HepG2 (cell line): ENCODE measurements at regions not wholly inside any gene's neighbourhood (a gene's known extent, or its start where the extent isn't known, plus 50 kb on each side); places are given as distances from the start of the nearest gene placed in this dataset.

ENCODE experiments used
- CENPX ChIP-seq: sonication (generic); formaldehyde crosslinking; IDR thresholded peaks from 2 replicates; pipeline ENCODE4 v1.9.0; 2021; ENCODE audit warnings: mild to moderate bottlenecking, missing genetic modification reagents, moderate library complexity
- CTCF ChIP-seq: sonication (generic); formaldehyde crosslinking; IDR thresholded peaks from 2 replicates; pipeline ENCODE4 v1.5.0; 2020; ENCODE audit warnings: mild to moderate bottlenecking, missing genetic modification reagents, moderate library complexity
- KDM1A ChIP-seq: IDR thresholded peaks from 2 replicates; pipeline ENCODE4 v1.6.1; 2016; ENCODE audit warnings: missing compliant biosample characterization
- MZF1 ChIP-seq: sonication (generic); formaldehyde crosslinking; IDR thresholded peaks from 2 replicates; pipeline ENCODE4 v1.8.1; 2023; ENCODE audit warnings: mild to moderate bottlenecking, missing genetic modification reagents, borderline replicate concordance
- NCOA1 ChIP-seq: sonication (generic); formaldehyde crosslinking; IDR thresholded peaks from 2 replicates; pipeline ENCODE4 v1.9.0; 2021; ENCODE audit warnings: missing genetic modification reagents
- RAD21 ChIP-seq: fragments of 450-650 bp; formaldehyde crosslinking; IDR thresholded peaks from 2 replicates; pipeline ENCODE4 v1.5.0; 2020; ENCODE audit warnings: mild to moderate bottlenecking
- ZBTB33 ChIP-seq: sonication (generic); formaldehyde crosslinking; IDR thresholded peaks from 2 replicates; pipeline ENCODE4 v1.4.0; 2020; ENCODE audit warnings: missing genetic modification reagents
- ZNF737 ChIP-seq: sonication (generic); formaldehyde crosslinking; IDR thresholded peaks from 2 replicates; pipeline ENCODE4 v1.5.0; 2020; ENCODE audit warnings: missing genetic modification reagents, mild to moderate bottlenecking, borderline replicate concordance

GRCh38 chr12:115771065-115771464 lies 506.4 kb downstream of the MED13L start:
- TF ChIP-seq CENPX (no peak), KDM1A (CRISPR knock-in tag) (no peak), ZBTB33 (no peak), MZF1 (no peak), ZNF737 (no peak), CTCF (CRISPR knock-in tag) (peak; percentile 67), RAD21 (0 out of 2 replicates have a peak, but pooled peaks have one; percentile 39), NCOA1 (CRISPR knock-in tag) (no peak)
